ENCODE measurements at regions not wholly inside any gene's neighbourhood (a gene's known extent, or its start where the extent isn't known, plus 50 kb on each side); places are given as distances from the start of the nearest gene placed in this dataset.

DNA sequence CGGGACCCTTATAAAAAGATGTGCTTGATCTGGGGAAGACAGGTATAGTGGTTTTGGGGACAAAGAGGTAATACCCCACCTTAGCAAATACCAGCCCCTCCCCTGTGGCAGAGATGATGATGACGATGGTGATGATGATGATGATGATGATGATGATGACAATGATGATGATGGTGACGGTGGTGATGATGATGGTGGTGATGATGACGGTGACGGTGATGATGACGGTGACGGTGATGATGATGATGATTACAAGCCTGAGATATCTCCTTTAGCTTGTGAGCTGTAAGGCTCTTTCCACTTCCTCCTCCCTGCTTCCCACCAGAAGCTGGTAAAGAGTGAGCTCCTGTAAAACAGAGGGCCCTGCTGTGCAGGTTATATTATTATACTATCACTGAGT is 89.5 kb upstream of the TMEM45B start:
- Histone ChIP-seq H3K27ac (no peak overlapping the region), H3K36me3 (no peaks in the 10 kb centered on the region), H3K4me3 (no peak overlapping the region), H3K4me1 (no peaks in the 10 kb centered on the region), H3K9ac (ENCODE audit: low read depth in 2 of 2, low read length in 2 of 2) (no peak overlapping the region), H3K9me3 (no peaks in the 10 kb centered on the region), H3K27me3 (no peaks in the 10 kb centered on the region)
- TF ChIP-seq, protein P1, sequence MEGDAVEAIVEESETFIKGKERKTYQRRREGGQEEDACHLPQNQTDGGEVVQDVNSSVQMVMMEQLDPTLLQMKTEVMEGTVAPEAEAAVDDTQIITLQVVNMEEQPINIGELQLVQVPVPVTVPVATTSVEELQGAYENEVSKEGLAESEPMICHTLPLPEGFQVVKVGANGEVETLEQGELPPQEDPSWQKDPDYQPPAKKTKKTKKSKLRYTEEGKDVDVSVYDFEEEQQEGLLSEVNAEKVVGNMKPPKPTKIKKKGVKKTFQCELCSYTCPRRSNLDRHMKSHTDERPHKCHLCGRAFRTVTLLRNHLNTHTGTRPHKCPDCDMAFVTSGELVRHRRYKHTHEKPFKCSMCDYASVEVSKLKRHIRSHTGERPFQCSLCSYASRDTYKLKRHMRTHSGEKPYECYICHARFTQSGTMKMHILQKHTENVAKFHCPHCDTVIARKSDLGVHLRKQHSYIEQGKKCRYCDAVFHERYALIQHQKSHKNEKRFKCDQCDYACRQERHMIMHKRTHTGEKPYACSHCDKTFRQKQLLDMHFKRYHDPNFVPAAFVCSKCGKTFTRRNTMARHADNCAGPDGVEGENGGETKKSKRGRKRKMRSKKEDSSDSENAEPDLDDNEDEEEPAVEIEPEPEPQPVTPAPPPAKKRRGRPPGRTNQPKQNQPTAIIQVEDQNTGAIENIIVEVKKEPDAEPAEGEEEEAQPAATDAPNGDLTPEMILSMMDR (IDR thresholded peaks at IDR 0.05) = no peak
- intact Hi-C loops (cut with DNase I) = no loop called here
- no peak for DNase-seq

DNA sequence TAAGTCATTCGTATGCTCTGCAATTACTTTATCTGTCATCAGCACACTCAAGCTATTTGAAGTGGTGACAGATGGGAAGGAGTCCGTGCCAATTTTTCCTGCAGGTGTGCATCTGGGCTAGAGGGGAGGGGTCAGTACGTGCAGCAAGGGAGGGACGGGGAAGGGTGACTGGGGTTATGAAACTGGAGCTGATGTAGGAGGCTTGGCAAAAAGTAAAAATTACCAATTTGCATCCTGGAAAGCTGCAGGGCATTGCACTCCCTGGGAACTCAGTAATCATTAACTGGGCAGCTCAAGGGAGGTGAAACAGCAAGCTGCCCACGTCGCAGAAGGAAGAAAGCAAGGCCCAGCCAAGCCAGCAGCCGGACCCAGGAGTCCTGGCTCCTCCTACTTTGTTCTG is 87.1 kb upstream of the TMEM45B start:
- Histone ChIP-seq H3K27ac (no peak overlapping the region), H3K9me3 (no peaks in the 10 kb centered on the region), H3K4me3 (no peak overlapping the region), H3K27me3 (no peaks in the 10 kb centered on the region), H3K9ac (ENCODE audit: low read depth in 2 of 2, low read length in 2 of 2) (no peak overlapping the region), H3K36me3 (no peaks in the 10 kb centered on the region), H3K4me1 (no peaks in the 10 kb centered on the region)
- intact Hi-C loops (cut with DNase I) = no loop called here
- TF ChIP-seq, protein P1 (IDR thresholded peaks at IDR 0.05) = no peak
- no peak for DNase-seq

DNA sequence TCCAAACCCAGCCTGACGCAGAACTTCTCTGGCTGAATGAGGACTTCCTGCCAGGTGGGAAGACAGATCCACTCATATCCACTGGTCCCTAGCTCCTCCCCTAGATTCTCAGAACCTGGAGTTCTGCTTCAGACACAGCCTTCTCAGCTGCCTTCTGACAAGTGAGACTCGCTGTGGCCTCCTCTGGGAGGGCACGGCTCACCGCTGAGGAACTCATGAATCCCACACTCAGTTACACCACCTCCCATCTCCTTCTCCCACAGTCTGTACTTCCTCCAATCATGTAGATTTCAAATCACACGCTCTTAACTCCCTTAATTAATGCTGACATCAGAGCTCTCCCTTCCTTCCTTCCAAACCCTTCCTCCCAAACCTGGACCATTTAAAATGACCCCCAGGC is 86.4 kb upstream of the TMEM45B start:
- H3K9ac ChIP-seq (ENCODE audit: low read depth in 2 of 2, low read length in 2 of 2) = no peak overlapping the region
- no peak overlapping the region for H3K27ac ChIP-seq
- no peaks in the 10 kb centered on the region for H3K36me3 ChIP-seq
- H3K9me3 ChIP-seq = no peaks in the 10 kb centered on the region
- intact Hi-C loops (cut with DNase I) = no loop called here
- H3K27me3 ChIP-seq = no peaks in the 10 kb centered on the region
- H3K4me1 ChIP-seq = no peaks in the 10 kb centered on the region
- DNase-seq = no peak
- TF ChIP-seq, protein P1 (IDR thresholded peaks at IDR 0.05) = no peak
- H3K4me3 ChIP-seq = no peak overlapping the region

DNA sequence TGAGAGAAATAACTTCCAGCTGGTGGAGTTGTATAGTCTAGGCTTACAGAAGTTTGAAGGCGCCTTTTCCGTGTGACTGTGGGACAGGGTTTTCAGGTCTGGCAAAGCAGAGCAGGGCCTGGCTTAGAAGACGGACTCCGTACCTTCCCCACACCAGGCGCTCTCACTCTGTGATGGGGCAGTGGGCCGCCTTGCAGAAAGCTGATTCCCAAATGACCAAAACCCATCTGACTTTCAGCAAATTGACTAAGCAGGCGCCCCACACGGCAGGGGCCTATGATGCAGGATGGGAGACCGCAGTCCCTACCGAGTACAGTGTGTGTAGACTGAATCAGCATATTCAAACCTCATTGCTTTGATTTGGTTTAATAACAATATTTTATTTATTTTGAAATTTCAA is 85.8 kb upstream of the TMEM45B start:
- H3K9ac ChIP-seq (ENCODE audit: low read depth in 2 of 2, low read length in 2 of 2) = no peak overlapping the region
- TF ChIP-seq, protein P1 (IDR thresholded peaks at IDR 0.05) = no peak
- no peaks in the 10 kb centered on the region for H3K27me3 ChIP-seq
- DNase-seq = no peak
- intact Hi-C loops (cut with DNase I) = no loop called here
- no peaks in the 10 kb centered on the region for H3K36me3 ChIP-seq
- no peak overlapping the region for H3K4me3 ChIP-seq
- no peak overlapping the region for H3K27ac ChIP-seq
- no peaks in the 10 kb centered on the region for H3K4me1 ChIP-seq
- H3K9me3 ChIP-seq = no peaks in the 10 kb centered on the region

DNA sequence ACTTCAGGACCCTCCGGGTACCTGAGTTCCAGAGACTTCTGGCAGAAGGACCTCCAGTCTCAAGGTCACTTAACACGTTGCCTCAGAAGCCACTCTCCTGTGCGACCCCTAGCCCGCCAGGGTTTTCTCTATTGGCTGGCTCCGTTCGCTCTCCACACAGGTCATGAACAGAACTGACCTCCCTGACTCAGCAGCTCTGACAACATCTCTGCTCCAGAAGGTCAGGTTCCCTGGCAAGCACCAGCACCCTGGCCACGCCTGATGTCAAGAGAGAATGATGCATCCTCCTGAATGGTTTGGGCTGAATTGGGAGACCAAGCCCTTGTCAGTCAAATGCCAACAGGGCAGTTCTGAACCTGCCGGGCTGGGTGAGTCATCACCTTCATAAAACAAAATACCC is 84.3 kb upstream of the TMEM45B start:
- H3K27ac ChIP-seq = no peak overlapping the region
- intact Hi-C loops (cut with DNase I) = no loop called here
- TF ChIP-seq, protein P1 (IDR thresholded peaks at IDR 0.05) = no peak

DNA sequence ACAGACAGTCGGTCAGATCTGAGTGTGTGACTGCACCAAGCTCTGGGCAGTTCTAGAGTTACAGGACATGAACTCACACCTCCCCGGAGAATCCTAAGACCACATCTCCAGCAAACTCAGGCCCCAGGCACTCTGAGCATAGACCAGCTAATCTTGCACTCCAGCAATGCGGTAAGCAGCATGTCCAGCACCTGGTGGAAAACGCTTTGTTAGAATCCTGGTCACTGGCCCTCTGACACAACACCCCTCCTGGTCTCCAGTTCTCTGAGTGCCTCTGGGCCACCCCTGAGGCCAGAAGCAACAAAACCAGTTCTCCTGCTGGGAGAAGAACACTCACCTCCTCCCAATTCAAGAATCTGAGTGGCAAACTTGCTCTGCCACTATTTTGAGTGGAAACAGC is 82.7 kb upstream of the TMEM45B start:
- no peak overlapping the region for H3K27ac ChIP-seq
- no peaks in the 10 kb centered on the region for H3K36me3 ChIP-seq
- H3K4me3 ChIP-seq = no peak overlapping the region
- H3K9ac ChIP-seq (ENCODE audit: low read depth in 2 of 2, low read length in 2 of 2) = no peak overlapping the region
- no peaks in the 10 kb centered on the region for H3K4me1 ChIP-seq
- intact Hi-C loops (cut with DNase I) = no loop called here
- no peak for DNase-seq
- no peaks in the 10 kb centered on the region for H3K9me3 ChIP-seq
- H3K27me3 ChIP-seq = no peaks in the 10 kb centered on the region
- TF ChIP-seq, protein P1 (IDR thresholded peaks at IDR 0.05) = no peak

More for the DNA sequence above, 84.3 kb upstream of the TMEM45B start:
- Histone ChIP-seq H3K4me3 (no peak overlapping the region), H3K4me1 (no peaks in the 10 kb centered on the region), H3K9me3 (no peaks in the 10 kb centered on the region), H3K9ac (ENCODE audit: low read depth in 2 of 2, low read length in 2 of 2) (no peak overlapping the region), H3K36me3 (no peaks in the 10 kb centered on the region), H3K27me3 (no peaks in the 10 kb centered on the region)
- DNase-seq = no peak

Data from colonic mucosa (tissue), 4 donors.